HG03520 (cell line): ENCODE measurements at regions not wholly inside any gene's neighbourhood (a gene's known extent, or its start where the extent isn't known, plus 50 kb on each side); places are given as distances from the start of the nearest gene placed in this dataset.

Experiments
- ATAC-seq: cut with Tn5 transposase; IDR thresholded peaks from one replicate; pipeline ENCODE4 v1.9.1; 2021; ENCODE audit warnings: mild to moderate bottlenecking, moderate library complexity; ENCODE audit not compliant: unreplicated experiment

- ATAC-seq, result no peak
Observed at GRCh38 chr18:48488388-48488850, 50.4 kb upstream of the CTIF start.

- no peak for ATAC-seq
Observed at GRCh38 chr18:48486754-48487153, 52.1 kb upstream of the CTIF start.

GRCh38 chr18:48485828-48486405 is 52.9 kb upstream of the CTIF start:
- ATAC-seq, result no peak

- no peak for ATAC-seq
Observed at GRCh38 chr18:48481092-48481491, 57.7 kb upstream of the CTIF start.

- no peak for ATAC-seq
Observed at GRCh38 chr18:48479531-48479930, 59.3 kb upstream of the CTIF start.

- ATAC-seq, result no peak
Observed at GRCh38 chr18:48477348-48477747, 61.5 kb upstream of the CTIF start.

GRCh38 chr18:48476550-48476917 is 62.3 kb upstream of the CTIF start:
- ATAC-seq, result no peak

GRCh38 chr18:48475635-48476549 is 62.9 kb upstream of the CTIF start:
- ATAC-seq, result peak; percentile 48

GRCh38 chr18:48473816-48474215 is 64.6 kb upstream of the ZBTB7C start:
- ATAC-seq, result no peak

- no peak for ATAC-seq
Observed at GRCh38 chr18:48472610-48473009, 63.4 kb upstream of the ZBTB7C start.

GRCh38 chr18:48470484-48471180 is 61.4 kb upstream of the ZBTB7C start:
- no peak for ATAC-seq

- no peak for ATAC-seq
Observed at GRCh38 chr18:48468151-48468550, 59.0 kb upstream of the ZBTB7C start.

- no peak for ATAC-seq
Observed at GRCh38 chr18:48467231-48467630, 58.0 kb upstream of the ZBTB7C start.

- no peak for ATAC-seq
Observed at GRCh38 chr18:48462510-48462909, 53.3 kb upstream of the ZBTB7C start.

- no peak for ATAC-seq
Observed at GRCh38 chr18:48460929-48461583, 51.9 kb upstream of the ZBTB7C start.

GRCh38 chr18:48459465-48459864 is 50.3 kb upstream of the ZBTB7C start:
- no peak for ATAC-seq

- no peak for ATAC-seq
Observed at GRCh38 chr18:48459016-48459415, 49.8 kb upstream of the ZBTB7C start.
